OCI-LY3 (cell line): ENCODE measurements at regions not wholly inside any gene's neighbourhood (a gene's known extent, or its start where the extent isn't known, plus 50 kb on each side); places are given as distances from the start of the nearest gene placed in this dataset.

Source experiments
- H2AFZ ChIP-seq: fragments of 200-600, 300-600 bp; shearing (Covaris generic); 2 replicates; pipeline ENCODE4 v1.6.0; 2014; ENCODE audit warnings: antibody characterized with exemption, low read depth, low read length
- H3K27ac ChIP-seq: fragments of 200-600, 300-600 bp; sonication (generic); 2 replicates; pipeline ENCODE4 v1.5.1; 2014; ENCODE audit warnings: mild to moderate bottlenecking, low read length, moderate library complexity, mixed read lengths
- H3K27me3 ChIP-seq: fragments of 200-600, 300-600 bp; sonication (generic); 2 replicates; pipeline ENCODE4 v1.6.1; 2014; ENCODE audit warnings: low read depth, low read length, mixed read lengths
- H3K36me3 ChIP-seq: fragments of 200-600, 300-600 bp; sonication (generic); replicated peaks from 2 replicates; pipeline ENCODE3; 2014; ENCODE audit warnings: low read depth, low read length, mixed read lengths
- H3K4me1 ChIP-seq: fragments of 300-600, 200-600 bp; sonication (generic); 2 replicates; pipeline ENCODE4 v1.6.1; 2014; ENCODE audit warnings: low read length, mixed read lengths
- H3K4me2 ChIP-seq: fragments of 200-600, 300-600 bp; sonication (generic); 2 replicates; pipeline ENCODE4 v1.6.1; 2014; ENCODE audit warnings: low read length, mixed read lengths
- H3K4me3 ChIP-seq: fragments of 300-600, 200-600 bp; sonication (generic); 2 replicates; pipeline ENCODE4 v1.5.1; 2014; ENCODE audit warnings: antibody characterized with exemption, mild to moderate bottlenecking, low read length, moderate library complexity
- H3K79me2 ChIP-seq: fragments of 300-600, 200-600 bp; shearing (Covaris generic); 2 replicates; pipeline ENCODE4 v1.6.1; 2014; ENCODE audit warnings: mild to moderate bottlenecking, low read length, mixed read lengths
- H3K9ac ChIP-seq: fragments of 300-600, 200-600 bp; shearing (Covaris generic); 2 replicates; pipeline ENCODE4 v1.6.0; 2014; ENCODE audit warnings: mild to moderate bottlenecking, low read length, moderate library complexity
- H3K9me3 ChIP-seq: fragments of 200-600, 300-600 bp; shearing (Covaris generic); 2 replicates; pipeline ENCODE4 v1.6.1; 2014; ENCODE audit warnings: low read length, mixed read lengths; ENCODE audit not compliant: insufficient read depth
- H4K20me1 ChIP-seq: fragments of 200-600, 300-600 bp; sonication (generic); 2 replicates; pipeline ENCODE4 v1.6.1; 2016; ENCODE audit warnings: low read length, mixed read lengths; ENCODE audit not compliant: insufficient read depth
- EZH2phosphoT487 ChIP-seq: fragments of 200-600 bp; shearing (Covaris generic); IDR thresholded peaks from 2 replicates; pipeline ENCODE4 v1.6.1; 2018; ENCODE audit warnings: antibody characterized with exemption, mixed run types, low read depth
- TF ChIP-seq, protein P1 (sequence below): fragments of 200-600, 300-600 bp; sonication (generic); IDR thresholded peaks from 2 replicates; pipeline ENCODE4 v1.5.1; 2014; ENCODE audit warnings: antibody characterized with exemption, low read length, low read depth

DNA sequence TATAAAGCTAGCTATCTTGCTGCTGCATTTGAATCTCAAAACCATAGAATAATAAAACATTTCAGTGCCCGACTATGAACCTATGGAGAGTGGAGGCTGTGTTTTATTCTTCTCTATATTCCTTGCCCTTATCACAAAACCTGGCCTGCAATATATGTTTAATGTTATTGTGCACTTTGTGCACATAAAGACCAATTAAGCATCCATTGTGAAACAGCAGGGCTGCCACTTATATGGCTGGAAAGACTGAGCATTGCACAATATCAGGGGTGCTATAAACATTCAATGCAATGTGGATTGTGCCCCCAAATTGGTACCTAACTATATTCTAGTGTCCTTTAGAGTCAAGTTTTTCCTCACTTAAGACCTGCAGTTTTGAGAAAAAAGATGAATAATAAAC is 83.2 kb downstream of the RDH14 start:
- Histone ChIP-seq H2AFZ (no peak overlapping the region), H3K4me2 (no peak overlapping the region), H3K27ac (no peak overlapping the region), H3K36me3 (no peaks in the 10 kb centered on the region), H3K79me2 (no peaks in the 10 kb centered on the region), H3K27me3 (peaks cover 25% of the 10 kb centered on the region), H3K9ac (no peak overlapping the region), H4K20me1 (no peaks in the 10 kb centered on the region), H3K4me3 (no peak overlapping the region), H3K4me1 (no peaks in the 10 kb centered on the region), H3K9me3 (no peaks in the 10 kb centered on the region)
- no peak for TF ChIP-seq EZH2phosphoT487
- TF ChIP-seq, protein P1, sequence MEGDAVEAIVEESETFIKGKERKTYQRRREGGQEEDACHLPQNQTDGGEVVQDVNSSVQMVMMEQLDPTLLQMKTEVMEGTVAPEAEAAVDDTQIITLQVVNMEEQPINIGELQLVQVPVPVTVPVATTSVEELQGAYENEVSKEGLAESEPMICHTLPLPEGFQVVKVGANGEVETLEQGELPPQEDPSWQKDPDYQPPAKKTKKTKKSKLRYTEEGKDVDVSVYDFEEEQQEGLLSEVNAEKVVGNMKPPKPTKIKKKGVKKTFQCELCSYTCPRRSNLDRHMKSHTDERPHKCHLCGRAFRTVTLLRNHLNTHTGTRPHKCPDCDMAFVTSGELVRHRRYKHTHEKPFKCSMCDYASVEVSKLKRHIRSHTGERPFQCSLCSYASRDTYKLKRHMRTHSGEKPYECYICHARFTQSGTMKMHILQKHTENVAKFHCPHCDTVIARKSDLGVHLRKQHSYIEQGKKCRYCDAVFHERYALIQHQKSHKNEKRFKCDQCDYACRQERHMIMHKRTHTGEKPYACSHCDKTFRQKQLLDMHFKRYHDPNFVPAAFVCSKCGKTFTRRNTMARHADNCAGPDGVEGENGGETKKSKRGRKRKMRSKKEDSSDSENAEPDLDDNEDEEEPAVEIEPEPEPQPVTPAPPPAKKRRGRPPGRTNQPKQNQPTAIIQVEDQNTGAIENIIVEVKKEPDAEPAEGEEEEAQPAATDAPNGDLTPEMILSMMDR: no peak

- Histone ChIP-seq H2AFZ (no peak overlapping the region), H3K4me1 (no peaks in the 10 kb centered on the region), H3K4me2 (no peak overlapping the region), H3K27ac (no peak overlapping the region), H3K9ac (no peak overlapping the region), H3K4me3 (no peak overlapping the region), H3K9me3 (no peaks in the 10 kb centered on the region), H4K20me1 (no peaks in the 10 kb centered on the region), H3K36me3 (no peaks in the 10 kb centered on the region), H3K27me3 (peaks cover 25% of the 10 kb centered on the region), H3K79me2 (no peaks in the 10 kb centered on the region)
- TF ChIP-seq EZH2phosphoT487: no peak
- TF ChIP-seq, protein P1: no peak
These were observed 84.0 kb downstream of the RDH14 start for GRCh38 chr2:18476484-18476883.

DNA sequence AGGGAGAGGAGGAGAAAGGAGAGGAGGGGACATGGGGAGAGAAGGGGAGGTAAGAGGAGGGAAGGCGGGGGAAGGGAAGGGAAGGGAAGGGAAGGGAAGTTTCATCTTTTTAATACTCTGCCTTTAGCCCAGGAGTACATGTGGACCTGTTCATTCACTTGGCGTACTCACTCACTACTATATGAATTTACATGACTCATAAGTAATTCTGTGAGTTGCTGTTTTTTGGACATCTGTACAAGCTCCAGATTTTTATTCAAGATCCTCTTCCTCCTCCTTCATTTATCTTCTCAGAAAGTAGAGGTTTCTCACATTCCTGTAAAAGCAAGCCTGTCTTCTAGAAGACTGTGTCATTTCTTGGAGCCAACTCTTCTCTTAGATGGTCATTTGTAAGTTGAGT is 84.6 kb downstream of the RDH14 start:
- H3K4me2 ChIP-seq: no peak overlapping the region
- no peak for TF ChIP-seq EZH2phosphoT487
- TF ChIP-seq, protein P1: no peak
- no peaks in the 10 kb centered on the region for H3K79me2 ChIP-seq
- no peaks in the 10 kb centered on the region for H3K4me1 ChIP-seq
- H3K27ac ChIP-seq: no peak overlapping the region
- no peaks in the 10 kb centered on the region for H3K9me3 ChIP-seq
- no peak overlapping the region for H3K4me3 ChIP-seq
- no peaks in the 10 kb centered on the region for H3K36me3 ChIP-seq
- H4K20me1 ChIP-seq: no peaks in the 10 kb centered on the region
- no peak overlapping the region for H2AFZ ChIP-seq
- H3K27me3 ChIP-seq: peaks cover 25% of the 10 kb centered on the region
- no peak overlapping the region for H3K9ac ChIP-seq

DNA sequence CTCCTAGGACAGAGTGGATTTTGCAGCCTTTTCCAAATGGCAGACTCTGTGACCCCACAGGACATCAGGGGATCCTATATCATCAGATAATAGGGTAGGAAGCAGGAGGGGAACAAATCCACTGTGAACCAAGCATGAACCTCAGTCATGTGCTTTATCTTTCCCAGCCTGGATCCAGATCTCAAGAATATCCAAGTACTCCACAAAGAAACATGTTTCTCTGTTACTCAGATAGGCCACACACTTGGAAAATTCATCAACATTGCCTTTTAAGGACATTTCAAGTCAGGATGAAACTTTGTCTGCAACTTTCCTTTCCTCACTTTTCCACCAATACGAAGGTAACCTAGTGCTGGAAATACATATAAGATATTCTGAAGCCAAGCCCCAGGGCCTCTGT is 85.8 kb downstream of the RDH14 start:
- Histone ChIP-seq H2AFZ (no peak overlapping the region), H3K27ac (no peak overlapping the region), H3K79me2 (no peaks in the 10 kb centered on the region), H3K27me3 (peaks cover 25% of the 10 kb centered on the region), H4K20me1 (no peaks in the 10 kb centered on the region), H3K4me2 (no peak overlapping the region), H3K4me3 (no peak overlapping the region), H3K9ac (no peak overlapping the region), H3K36me3 (no peaks in the 10 kb centered on the region), H3K4me1 (no peaks in the 10 kb centered on the region), H3K9me3 (no peaks in the 10 kb centered on the region)
- TF ChIP-seq EZH2phosphoT487: no peak
- TF ChIP-seq, protein P1: no peak
